GM23338 (cell line): ENCODE measurements at regions not wholly inside any gene's neighbourhood (a gene's known extent, or its start where the extent isn't known, plus 50 kb on each side); places are given as distances from the start of the nearest gene placed in this dataset.

Experiments used
- ATAC-seq: fragments of 200-7000 bp; cut with Tn5 transposase; 3 replicates; pipeline ENCODE4 v1.9.1; 2020
- DNase-seq: peaks from one replicate; pipeline ENCODE4 v3.0.0-alpha.2; 2015; ENCODE audit warnings: low spot score
- H2AFZ ChIP-seq: fragments of 200-600 bp; sonication (generic); 2 replicates; pipeline ENCODE4 v1.8.0; 2016; ENCODE audit warnings: antibody characterized with exemption, mild to moderate bottlenecking, moderate library complexity
- H3F3A ChIP-seq: fragments of 200-600 bp; sonication (generic); replicated peaks from 2 replicates; pipeline ENCODE4 v1.8.0; 2017; ENCODE audit warnings: antibody characterized with exemption, mixed run types, low read depth
- H3K27ac ChIP-seq: fragments of 200-600 bp; sonication (generic); 2 replicates; pipeline ENCODE4 v1.6.1; 2016; ENCODE audit warnings: low read depth
- H3K27me3 ChIP-seq: fragments of 200-600 bp; sonication (generic); 2 replicates; pipeline ENCODE4 v1.8.0; 2016; ENCODE audit warnings: mild to moderate bottlenecking, mixed run types, moderate library complexity; ENCODE audit not compliant: insufficient read depth
- H3K36me3 ChIP-seq: fragments of 200-600 bp; sonication (generic); 2 replicates; pipeline ENCODE4 v1.8.0; 2016; ENCODE audit warnings: mild to moderate bottlenecking; ENCODE audit not compliant: insufficient read depth
- H3K4me1 ChIP-seq: fragments of 200-600 bp; sonication (generic); 2 replicates; pipeline ENCODE4 v1.8.0; 2016; ENCODE audit warnings: mild to moderate bottlenecking, moderate library complexity; ENCODE audit not compliant: insufficient read depth
- H3K4me2 ChIP-seq: fragments of 200-600 bp; sonication (generic); 2 replicates; pipeline ENCODE4 v1.7.1; 2017; ENCODE audit warnings: mixed run types
- H3K4me3 ChIP-seq: fragments of 200-600 bp; sonication (generic); 2 replicates; pipeline ENCODE4 v1.6.1; 2016; ENCODE audit warnings: mixed run types
- H3K79me2 ChIP-seq: fragments of 200-600 bp; sonication (generic); replicated peaks from 2 replicates; pipeline ENCODE4 v1.8.0; 2017; ENCODE audit warnings: mild to moderate bottlenecking; ENCODE audit not compliant: insufficient read depth
- H3K9me2 ChIP-seq: fragments of 200-600 bp; sonication (generic); 2 replicates; pipeline ENCODE4 v1.8.0; 2017; ENCODE audit not compliant: insufficient read depth
- H4K20me1 ChIP-seq: fragments of 200-600 bp; sonication (generic); replicated peaks from 2 replicates; pipeline ENCODE4 v1.8.0; 2017; ENCODE audit warnings: mild to moderate bottlenecking; ENCODE audit not compliant: insufficient read depth
- H3K27ac Mint-ChIP-seq: 2 replicates; pipeline ENCODE4 v1.8.0; 2020; ENCODE audit warnings: inconsistent platforms, mild to moderate bottlenecking, moderate library complexity, mixed read lengths
- H3K27me3 Mint-ChIP-seq: 3 replicates; pipeline ENCODE4 v1.8.0; 2022; ENCODE audit warnings: low read depth, mild to moderate bottlenecking, moderate library complexity, mixed read lengths, inconsistent platforms; ENCODE audit not compliant: insufficient read depth, poor library complexity
- H3K36me3 Mint-ChIP-seq: 3 replicates; pipeline ENCODE4 v1.8.0; 2021; ENCODE audit warnings: low read depth, mild to moderate bottlenecking, inconsistent platforms, moderate library complexity, mixed read lengths
- H3K4me1 Mint-ChIP-seq: 3 replicates; pipeline ENCODE4 v1.8.0; 2020; ENCODE audit warnings: mild to moderate bottlenecking, inconsistent platforms, mixed read lengths
- H3K4me3 Mint-ChIP-seq: 3 replicates; pipeline ENCODE4 v1.8.0; 2021; ENCODE audit warnings: moderate library complexity, mild to moderate bottlenecking, inconsistent platforms, mixed read lengths
- H3K9me3 Mint-ChIP-seq: 3 replicates; pipeline ENCODE4 v1.8.0; 2020; ENCODE audit warnings: moderate library complexity, mild to moderate bottlenecking, inconsistent platforms, mixed read lengths
- ETS1 ChIP-seq: IDR thresholded peaks from 2 replicates; pipeline ENCODE4 v1.6.1; 2016; ENCODE audit warnings: antibody characterized with exemption
- EZH2 ChIP-seq: fragments of 200-600 bp; sonication (generic); IDR thresholded peaks from one replicate; pipeline ENCODE4 v1.8.0; 2017; ENCODE audit warnings: antibody characterized with exemption, mild to moderate bottlenecking, low read depth; ENCODE audit not compliant: unreplicated experiment
- EZH2phosphoT487 ChIP-seq: fragments of 200-600 bp; sonication (generic); IDR thresholded peaks from one replicate; pipeline ENCODE4 v1.8.1; 2018; ENCODE audit warnings: antibody characterized with exemption; ENCODE audit not compliant: unreplicated experiment
- STAT1 ChIP-seq: IDR thresholded peaks from one replicate; pipeline ENCODE4 v1.6.1; 2016; ENCODE audit warnings: antibody characterized with exemption; ENCODE audit not compliant: unreplicated experiment
- ZNF462 ChIP-seq: fragments of 250-450 bp; sonication (Bioruptor Pico); IDR thresholded peaks from 2 replicates; pipeline ENCODE4 v1.5.0; 2020; ENCODE audit warnings: mild to moderate bottlenecking, moderate library complexity

- TF ChIP-seq ZNF462 (CRISPR knock-in tag) = no peak
- TF ChIP-seq ETS1 = no peak
- TF ChIP-seq EZH2phosphoT487 = no peak
- no peak for TF ChIP-seq STAT1
- TF ChIP-seq EZH2 = no peak
These were observed 436.9 kb downstream of the PRDM2 start (continued) for GRCh38 chr1:14136881-14137280.

- peak overlapping the region; percentile 91; the same call in 1 of the 2 replicates for H3K27ac ChIP-seq
- no peak overlapping the region for H3K4me2 ChIP-seq
- no peak overlapping the region for H3K4me3 Mint-ChIP-seq
- peaks cover 21% of the 10 kb centered on the region for H3K4me1 ChIP-seq
- no peaks in the 10 kb centered on the region for H3K36me3 ChIP-seq
- no peak overlapping the region for H3K27ac Mint-ChIP-seq
- H3K4me3 ChIP-seq = no peak overlapping the region
- no peaks in the 10 kb centered on the region for H3F3A ChIP-seq
- TF ChIP-seq EZH2 = no peak
- TF ChIP-seq ZNF462 (CRISPR knock-in tag) = no peak
- TF ChIP-seq ETS1 = no peak
- TF ChIP-seq STAT1 = no peak
- no peaks in the 10 kb centered on the region for H3K36me3 Mint-ChIP-seq
- no peaks in the 10 kb centered on the region for H3K27me3 ChIP-seq
- H3K9me3 Mint-ChIP-seq = no peaks in the 10 kb centered on the region
- ATAC-seq = no peak
- DNase-seq = no peak
- no peaks in the 10 kb centered on the region for H4K20me1 ChIP-seq
- peaks cover 27% of the 10 kb centered on the region for H3K4me1 Mint-ChIP-seq
- H2AFZ ChIP-seq = no peak overlapping the region
- peaks cover 10% of the 10 kb centered on the region for H3K27me3 Mint-ChIP-seq
- no peaks in the 10 kb centered on the region for H3K79me2 ChIP-seq
- peaks cover 25% of the 10 kb centered on the region for H3K9me2 ChIP-seq
These were observed 437.6 kb downstream of the PRDM2 start for GRCh38 chr1:14137411-14138134.
